GM21786 (cell line): ENCODE measurements at regions not wholly inside any gene's neighbourhood (a gene's known extent, or its start where the extent isn't known, plus 50 kb on each side); places are given as distances from the start of the nearest gene placed in this dataset.
"Not testable (repeated sequence)": the region's sequence is repeated elsewhere in the genome, so short reads cannot be mapped to it uniquely, and the experiment has no call there.

Source experiments
- ATAC-seq: cut with Tn5 transposase; IDR thresholded peaks from one replicate; pipeline ENCODE4 v1.9.1; 2021; ENCODE audit not compliant: unreplicated experiment

GRCh38 chr5:125863579-125863978 is 559.6 kb upstream of the GRAMD2B start:
- ATAC-seq: no peak

- no peak for ATAC-seq
Observed at GRCh38 chr5:125865166-125865815, 557.9 kb upstream of the GRAMD2B start.

GRCh38 chr5:125868036-125868435 is 555.2 kb upstream of the GRAMD2B start:
- ATAC-seq: no peak

- ATAC-seq: no peak
Observed at GRCh38 chr5:125870256-125870655, 553.0 kb upstream of the GRAMD2B start.

- ATAC-seq: no peak
Observed at GRCh38 chr5:125874057-125874456, 549.2 kb upstream of the GRAMD2B start.

GRCh38 chr5:125874717-125875116 is 548.5 kb upstream of the GRAMD2B start:
- ATAC-seq: no peak

- ATAC-seq: no peak
Observed at GRCh38 chr5:125877248-125877647, 546.0 kb upstream of the GRAMD2B start.

- no peak for ATAC-seq
Observed at GRCh38 chr5:125882061-125882460, 541.1 kb upstream of the GRAMD2B start.

GRCh38 chr5:125883223-125883622 is 540.0 kb upstream of the GRAMD2B start:
- ATAC-seq: no peak

- ATAC-seq: no peak
Observed at GRCh38 chr5:125888358-125888757, 534.9 kb upstream of the GRAMD2B start.

- no peak for ATAC-seq
Observed at GRCh38 chr5:125890511-125890931, 532.7 kb upstream of the GRAMD2B start.

GRCh38 chr5:125891061-125891725 is 532.0 kb upstream of the GRAMD2B start:
- no peak for ATAC-seq

GRCh38 chr5:125894383-125894782 is 528.8 kb upstream of the GRAMD2B start:
- no peak for ATAC-seq

- no peak for ATAC-seq
Observed at GRCh38 chr5:125896368-125896767, 526.8 kb upstream of the GRAMD2B start.

- no peak for ATAC-seq
Observed at GRCh38 chr5:125897089-125897488, 526.1 kb upstream of the GRAMD2B start.

GRCh38 chr5:125898851-125899405 is 524.3 kb upstream of the GRAMD2B start:
- ATAC-seq: no peak

- no peak for ATAC-seq
Observed at GRCh38 chr5:125912028-125912427, 511.2 kb upstream of the GRAMD2B start.

- no peak for ATAC-seq
Observed at GRCh38 chr5:125913200-125913599, 510.0 kb upstream of the GRAMD2B start.

- no peak for ATAC-seq
Observed at GRCh38 chr5:125914471-125914870, 508.7 kb upstream of the GRAMD2B start.

- not testable (repeated sequence) for ATAC-seq
Observed at GRCh38 chr5:125923958-125924357, 499.3 kb upstream of the GRAMD2B start.

GRCh38 chr5:125926172-125926571 is 497.0 kb upstream of the GRAMD2B start:
- no peak for ATAC-seq

GRCh38 chr5:125928663-125929062 is 494.5 kb upstream of the GRAMD2B start:
- ATAC-seq: no peak
